HG03432 (cell line): ENCODE measurements at regions not wholly inside any gene's neighbourhood (a gene's known extent, or its start where the extent isn't known, plus 50 kb on each side); places are given as distances from the start of the nearest gene placed in this dataset.
"Not testable (repeated sequence)": the region's sequence is repeated elsewhere in the genome, so short reads cannot be mapped to it uniquely, and the experiment has no call there.

ENCODE experiments used
- ATAC-seq: cut with Tn5 transposase; IDR thresholded peaks from one replicate; pipeline ENCODE4 v1.9.1; 2021; ENCODE audit warnings: mild to moderate bottlenecking, moderate library complexity; ENCODE audit not compliant: unreplicated experiment

DNA sequence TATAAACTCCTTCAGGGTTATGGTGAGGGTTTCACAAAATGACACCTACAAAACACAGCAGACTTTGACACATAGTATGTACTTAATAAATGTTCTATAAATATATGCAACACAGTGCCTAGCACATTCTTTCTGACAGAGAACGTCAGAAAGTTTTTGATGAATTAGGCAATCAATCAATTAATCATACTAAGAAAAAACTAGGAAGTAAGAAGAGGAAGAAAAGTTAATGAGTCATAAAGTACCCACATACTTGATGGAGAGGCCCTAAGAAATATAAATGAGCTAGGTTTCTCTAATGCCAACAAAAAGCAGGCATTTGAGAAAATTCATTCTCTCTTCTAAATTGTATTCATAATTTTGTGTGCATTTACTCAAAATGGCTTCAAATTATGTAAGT lies 192.7 kb upstream of the VWC2 start:
- no peak for ATAC-seq

DNA sequence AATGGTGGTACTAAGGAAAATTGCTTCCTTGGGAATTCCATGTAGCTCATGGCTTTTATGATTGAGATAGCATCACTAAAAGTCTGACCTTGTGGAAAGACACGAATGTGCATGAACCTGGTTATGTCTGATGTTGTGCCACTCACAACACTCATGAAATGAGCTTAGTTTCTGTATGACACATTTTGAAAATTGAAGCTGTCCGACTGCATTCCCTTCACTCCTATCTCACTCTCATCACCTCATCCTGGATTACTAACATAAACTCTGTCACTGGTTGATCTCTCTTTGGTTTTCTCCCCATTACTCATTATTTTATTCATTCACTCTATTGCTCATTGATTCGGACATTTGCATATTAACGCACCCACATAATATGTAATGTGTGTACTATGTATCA lies 190.0 kb upstream of the VWC2 start:
- no peak for ATAC-seq

DNA sequence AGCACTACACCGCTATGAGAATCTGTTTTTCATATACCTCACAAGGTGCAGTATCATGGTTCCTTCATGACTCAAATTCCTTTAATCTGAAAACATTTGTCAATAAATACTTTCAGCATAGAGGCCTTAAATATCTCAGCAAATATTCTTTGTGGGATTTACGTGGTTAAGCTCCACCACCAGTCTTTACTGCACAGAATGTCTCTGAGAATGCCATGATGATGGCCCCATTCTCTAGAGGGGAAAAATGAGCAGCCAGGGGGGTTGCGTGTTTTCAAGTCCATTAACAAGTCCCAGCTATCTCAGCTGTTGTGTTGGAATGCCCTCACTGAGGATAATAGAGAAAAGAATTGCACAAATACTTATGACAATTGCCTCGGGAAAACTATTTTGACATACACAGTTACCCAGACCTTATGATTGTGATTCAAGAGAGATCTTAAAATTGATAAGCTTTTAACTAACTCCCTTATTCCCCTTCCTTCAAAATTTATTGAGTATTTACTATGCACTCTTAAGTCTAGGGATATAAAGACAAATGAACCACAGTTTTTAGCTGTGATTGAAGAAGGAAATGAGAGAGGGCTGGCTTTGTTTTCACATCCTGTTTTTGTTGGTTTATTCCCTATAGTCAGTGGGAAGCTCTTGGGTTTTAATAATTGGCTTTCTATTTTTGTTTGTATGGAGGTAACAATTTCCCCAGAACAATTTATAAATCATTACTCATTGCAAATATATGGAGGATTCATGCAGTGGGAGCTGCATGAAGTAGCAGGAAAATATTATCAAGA lies 176.5 kb upstream of the VWC2 start:
- no peak for ATAC-seq

DNA sequence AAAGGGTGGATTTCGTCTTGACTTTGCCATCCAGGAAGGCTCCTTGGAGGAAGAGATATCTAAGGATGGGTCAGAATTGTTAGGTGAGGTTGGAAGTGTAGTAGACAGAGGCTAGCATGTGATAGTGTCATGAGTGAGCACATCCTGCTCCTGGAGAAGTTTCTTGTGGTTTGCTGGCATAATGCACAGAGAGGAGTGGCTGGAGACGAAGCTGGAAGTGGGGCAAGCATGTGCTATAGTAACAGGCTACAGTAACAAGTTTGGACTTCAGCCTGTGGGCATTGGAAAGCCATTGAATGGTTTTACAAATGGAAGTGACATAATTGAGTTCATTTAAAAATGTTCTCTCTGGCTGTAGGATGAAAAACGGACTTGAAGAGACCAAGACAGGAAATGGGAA lies 175.6 kb upstream of the VWC2 start:
- ATAC-seq: no peak

DNA sequence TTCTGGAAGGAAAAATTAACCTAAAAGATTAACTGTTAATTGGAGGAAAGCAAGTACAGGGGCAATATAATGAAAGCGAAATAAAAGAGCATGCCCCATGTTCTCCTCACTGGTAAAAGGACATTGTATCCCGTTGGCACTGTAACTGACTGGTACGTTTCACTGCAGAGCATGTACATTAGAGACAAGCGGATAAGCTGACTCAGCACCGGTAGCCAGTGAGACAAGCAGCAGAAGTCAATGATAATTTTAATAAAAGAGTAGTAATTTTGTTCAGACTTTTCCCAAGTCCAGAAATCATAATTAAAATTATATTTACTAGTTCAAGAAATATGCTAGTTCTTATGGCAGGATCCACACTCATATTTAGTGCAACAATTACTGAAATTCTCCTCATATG lies 161.5 kb upstream of the VWC2 start:
- ATAC-seq: no peak

DNA sequence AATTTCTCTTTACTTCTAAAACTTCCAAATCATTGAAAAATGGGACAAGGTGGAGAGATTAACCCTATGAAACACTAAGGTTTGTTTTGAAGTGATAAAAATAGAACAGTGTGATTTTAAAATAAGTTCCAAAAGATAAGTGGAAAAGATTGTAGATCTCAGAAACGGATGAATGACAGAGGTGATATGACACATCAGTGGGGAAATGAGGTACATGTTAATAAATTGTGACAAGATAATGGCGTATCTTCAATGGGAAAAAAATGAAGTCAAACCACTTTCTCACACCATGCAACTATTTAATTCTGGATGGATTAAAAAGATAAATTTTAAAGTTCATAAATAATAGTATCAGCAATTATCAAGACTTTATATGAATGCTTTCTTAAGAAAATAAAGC lies 159.7 kb upstream of the VWC2 start:
- ATAC-seq: no peak

DNA sequence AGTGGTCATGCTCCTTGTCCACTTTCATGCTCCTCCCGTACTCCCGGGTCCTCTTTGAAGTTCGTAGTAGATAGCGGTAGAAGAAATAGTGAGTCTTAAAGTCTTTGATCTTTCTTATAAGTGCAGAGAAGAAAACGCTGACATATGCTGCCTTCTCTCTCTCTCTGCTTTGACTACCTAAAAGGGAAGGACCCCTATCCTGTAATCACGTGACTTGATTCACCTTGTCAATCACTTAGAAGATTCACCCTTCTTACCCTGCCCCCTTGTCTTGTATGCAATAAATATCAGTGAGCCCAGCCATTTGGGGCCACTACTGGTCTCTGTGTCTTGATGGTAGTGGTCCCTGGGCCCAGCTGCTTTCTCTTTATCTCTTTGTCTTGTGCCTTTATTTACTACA lies 158.5 kb upstream of the VWC2 start:
- ATAC-seq: not testable (repeated sequence)

DNA sequence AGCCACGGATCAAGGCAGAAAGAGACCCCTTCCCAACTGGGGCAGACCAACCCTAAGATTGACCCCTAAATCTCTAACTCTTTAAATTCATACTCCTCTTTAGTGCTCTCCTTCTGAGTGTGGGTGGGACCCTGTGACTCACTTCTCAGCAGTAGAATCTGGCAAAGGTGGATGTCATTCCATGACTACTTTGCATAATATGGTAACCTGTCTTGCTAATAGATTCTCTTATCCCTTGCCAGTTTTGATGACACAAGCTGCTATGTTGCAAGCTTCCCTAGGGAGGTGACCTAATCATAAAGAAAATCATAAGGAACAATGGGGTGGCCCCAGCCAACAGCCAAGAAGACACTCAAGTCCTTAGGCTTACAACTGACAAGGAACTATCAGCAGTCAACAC lies 155.4 kb upstream of the VWC2 start:
- ATAC-seq: no peak

DNA sequence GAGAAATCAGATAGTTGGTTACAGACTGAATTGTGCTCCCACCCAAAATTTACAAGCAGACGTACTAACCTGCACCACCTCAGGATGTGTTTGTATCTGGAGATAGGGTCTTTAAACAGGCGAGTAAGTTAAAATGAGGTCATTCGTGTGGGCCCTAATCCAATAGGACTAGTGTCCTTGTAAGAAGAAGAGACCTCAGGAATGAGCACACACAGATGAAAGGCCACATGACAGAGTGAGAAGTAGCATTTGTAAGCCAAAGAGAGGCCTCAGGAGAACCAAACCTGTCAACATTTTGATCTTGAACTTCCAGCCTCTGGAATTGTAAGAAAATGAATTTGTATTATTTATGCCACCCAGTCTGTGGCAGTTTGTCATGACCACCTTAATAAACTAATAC lies 149.5 kb upstream of the VWC2 start:
- ATAC-seq: no peak

DNA sequence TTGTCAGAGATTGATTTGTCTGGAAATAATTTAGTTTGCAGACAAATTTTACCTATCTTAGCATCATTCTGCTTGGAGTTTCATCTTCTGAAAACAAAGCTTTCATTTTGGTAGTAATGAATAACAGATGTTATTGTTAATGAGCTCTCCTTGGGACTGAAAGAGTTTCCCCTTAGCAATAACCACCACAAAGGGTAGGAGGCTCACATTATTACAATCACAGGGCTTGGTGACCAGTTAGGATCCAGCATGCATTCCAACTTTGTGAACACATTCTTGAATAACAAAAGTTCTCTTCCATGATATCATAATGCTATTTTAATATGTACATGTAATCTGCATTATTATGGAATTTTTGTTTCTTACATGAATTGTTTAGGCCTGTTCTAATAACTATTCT lies 148.8 kb upstream of the VWC2 start:
- no peak for ATAC-seq

DNA sequence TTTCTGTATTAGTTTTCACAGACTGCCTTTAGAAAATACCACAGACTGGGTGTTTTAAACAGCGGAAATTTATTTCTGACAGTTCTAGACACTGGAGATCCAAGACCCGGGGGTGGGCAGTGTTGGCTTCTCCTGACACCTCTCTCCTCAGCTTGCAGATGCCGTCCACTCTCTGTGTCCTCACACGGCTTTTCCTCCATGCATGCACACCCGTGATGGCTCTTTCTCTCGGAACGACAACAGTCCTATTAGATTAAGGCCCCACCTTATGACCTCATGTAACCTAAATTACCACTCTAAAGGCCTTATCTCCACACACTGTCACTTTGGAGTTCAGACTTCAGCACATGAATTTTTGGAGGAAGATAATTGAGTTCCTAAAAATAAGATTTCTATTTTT lies 142.9 kb upstream of the VWC2 start:
- ATAC-seq: no peak

DNA sequence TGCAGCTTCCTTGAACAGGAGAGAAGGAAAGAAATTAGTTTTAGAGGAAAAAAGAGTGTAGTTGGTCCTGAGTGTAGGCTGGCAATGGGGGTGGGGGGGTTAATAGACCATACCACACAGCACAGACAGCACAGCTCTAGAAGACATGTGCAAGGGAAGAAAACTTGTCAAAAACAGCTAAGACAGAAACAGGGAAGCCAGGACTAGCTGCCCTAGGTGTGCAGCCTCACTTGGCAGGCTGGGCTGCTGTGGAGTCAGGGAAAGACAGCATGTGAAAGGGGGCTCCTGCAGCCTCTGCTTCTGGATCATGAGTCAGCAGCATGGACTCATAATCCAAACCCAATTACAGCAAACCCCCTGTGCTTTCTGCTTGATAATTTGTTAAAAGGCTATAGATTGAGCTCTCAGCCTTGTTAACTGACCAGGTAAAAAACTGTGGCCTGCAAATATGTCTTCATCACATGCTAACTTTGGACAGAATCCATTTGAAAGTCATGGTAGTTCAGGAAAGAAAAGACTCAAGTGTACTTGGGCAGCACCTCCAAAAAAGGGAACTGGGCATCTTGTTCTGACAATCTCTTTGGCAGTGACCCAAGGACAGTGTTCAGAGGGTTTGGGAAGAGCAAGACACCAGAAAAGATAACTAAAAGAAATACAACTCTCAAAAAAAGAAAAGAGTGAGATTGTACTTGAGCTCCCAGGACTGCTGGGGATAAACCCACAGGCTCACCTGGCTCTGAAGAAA lies 142.2 kb upstream of the VWC2 start:
- no peak for ATAC-seq

DNA sequence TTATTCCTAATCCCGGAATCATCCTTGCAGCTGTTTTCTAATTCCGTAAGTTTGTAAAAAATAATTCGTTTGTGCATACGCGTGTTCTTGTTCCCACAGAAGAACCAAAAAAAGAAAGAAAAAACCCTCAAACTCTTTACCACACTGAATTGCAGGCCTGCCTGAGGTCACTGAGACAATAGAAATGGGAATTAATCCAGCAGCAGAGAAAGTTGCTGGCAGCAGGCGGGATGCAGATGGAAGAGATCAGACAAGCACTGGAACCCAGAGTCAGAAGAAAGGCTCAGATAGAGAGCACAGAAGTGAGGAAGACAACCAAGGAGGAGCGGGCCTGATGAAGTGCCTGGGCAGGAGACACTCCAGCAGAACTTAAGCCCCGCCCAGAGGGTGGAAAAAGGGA lies 141.5 kb upstream of the VWC2 start:
- no peak for ATAC-seq

DNA sequence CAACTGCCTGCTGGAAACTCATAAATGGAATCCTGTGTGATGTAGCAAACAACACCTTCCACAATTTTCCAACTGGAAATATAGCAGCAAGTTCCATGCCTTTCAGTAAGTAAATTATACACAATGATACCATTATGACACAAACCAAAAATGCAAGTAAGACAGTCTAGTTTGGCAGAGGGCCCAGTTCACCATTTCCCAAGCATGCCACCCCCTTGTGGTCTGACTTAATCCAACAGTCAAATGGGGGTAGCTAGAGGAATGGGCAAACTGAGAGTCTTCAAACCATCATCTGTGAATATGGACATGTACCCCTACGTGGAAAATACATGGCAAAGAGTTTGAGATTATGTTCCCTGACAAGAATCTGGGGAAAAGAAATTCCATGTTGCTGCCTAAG lies 137.6 kb upstream of the VWC2 start:
- ATAC-seq: no peak

DNA sequence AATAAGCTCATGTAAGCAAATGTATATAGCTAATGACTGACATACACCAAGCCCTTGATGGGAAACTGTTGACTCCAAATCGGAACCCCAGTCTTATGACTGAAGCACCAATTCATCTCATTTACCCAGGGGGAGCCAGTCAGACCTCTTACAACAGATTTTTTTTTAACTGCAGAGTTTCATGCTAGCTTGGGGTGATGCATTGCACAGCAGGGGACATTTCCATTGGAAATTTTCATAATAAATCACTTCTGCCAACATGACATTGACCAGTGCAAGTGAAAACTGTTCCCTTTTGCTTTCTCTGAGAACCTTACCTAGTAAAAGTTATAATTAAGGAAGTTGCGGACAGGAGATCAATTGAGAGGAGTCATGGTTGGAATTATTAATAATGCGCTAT lies 137.0 kb upstream of the VWC2 start:
- ATAC-seq: no peak

DNA sequence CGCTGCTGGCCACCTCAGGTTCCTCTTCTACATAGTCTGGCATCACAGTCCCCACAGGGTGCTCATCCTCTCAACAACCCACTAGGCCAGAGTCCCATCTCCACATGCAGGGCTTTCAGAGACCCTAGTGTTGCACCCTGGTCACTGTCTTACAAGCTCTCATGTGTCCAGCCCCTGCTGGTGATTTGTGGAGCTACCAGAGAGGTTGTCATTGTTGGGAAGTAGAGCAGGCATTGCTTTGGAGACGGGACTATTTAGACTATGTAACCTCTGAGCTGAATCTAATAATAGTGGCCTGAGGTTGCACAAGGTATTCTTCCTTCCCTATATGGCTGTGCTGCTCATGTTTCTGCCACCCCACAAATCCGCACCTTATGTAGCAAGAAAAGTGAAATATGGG lies 135.3 kb upstream of the VWC2 start:
- no peak for ATAC-seq

DNA sequence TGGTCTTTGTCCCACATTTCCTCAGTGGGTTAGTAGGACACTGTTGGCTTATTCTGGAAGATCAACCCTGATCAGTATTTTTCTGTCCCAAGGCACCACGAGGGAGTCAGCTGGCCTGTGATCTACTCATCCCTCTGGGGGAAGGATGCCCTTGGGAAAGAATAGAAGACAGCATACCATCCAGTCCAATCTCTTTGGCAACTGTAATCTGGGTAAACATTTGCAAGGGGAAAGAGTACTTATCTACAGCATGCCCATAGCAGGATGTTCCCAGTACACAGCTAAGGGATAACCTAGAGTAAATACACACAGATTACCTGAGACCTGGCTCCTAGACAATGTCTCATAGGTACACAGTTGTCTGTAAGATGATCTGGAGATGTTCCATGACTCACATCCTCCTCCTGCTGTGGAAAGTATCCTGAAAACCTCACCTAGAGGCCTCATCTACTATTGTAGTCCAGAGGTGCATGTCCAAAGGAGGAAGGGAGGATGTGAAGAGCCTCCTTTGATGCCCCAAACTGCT lies 134.3 kb upstream of the VWC2 start:
- no peak for ATAC-seq

DNA sequence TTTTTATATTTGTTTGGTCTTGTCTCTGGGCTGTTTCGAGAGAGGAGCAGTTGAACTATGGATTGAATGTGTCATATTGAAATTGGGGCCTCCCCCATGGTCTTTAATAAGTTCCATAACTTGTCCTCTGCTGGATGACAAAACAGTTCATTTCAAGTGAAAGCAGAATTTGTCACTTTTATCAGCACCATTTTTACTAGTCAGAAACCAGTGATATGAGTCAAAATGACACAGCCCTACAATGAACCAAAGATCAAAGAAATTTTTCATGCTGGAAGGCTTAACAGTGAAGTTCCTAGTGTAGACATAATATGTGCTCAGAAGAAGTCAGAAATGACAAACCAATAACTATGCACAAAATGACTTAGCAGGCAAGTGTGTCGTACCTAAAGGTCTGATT lies 133.6 kb upstream of the VWC2 start:
- peak; percentile 50 for ATAC-seq

DNA sequence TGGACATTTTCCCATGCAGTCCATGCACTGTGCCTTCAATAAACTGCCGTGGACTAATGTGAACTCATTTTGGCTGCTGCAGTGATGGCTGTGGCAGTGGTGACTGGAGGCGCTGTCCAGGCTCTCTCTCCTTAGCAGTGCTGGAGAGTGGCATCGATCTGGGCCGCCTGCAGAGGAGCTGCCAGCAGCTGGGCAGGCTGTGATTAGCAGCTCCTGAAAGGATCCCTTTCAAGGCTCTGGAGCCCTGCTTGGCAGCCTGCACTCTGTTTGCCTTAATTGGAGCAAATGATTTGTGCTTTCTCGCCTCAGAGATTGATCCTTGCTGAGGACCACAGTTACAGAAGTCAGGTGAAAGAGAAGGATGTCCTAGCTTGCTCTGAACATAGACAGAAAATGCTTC lies 130.1 kb upstream of the VWC2 start:
- ATAC-seq: no peak

DNA sequence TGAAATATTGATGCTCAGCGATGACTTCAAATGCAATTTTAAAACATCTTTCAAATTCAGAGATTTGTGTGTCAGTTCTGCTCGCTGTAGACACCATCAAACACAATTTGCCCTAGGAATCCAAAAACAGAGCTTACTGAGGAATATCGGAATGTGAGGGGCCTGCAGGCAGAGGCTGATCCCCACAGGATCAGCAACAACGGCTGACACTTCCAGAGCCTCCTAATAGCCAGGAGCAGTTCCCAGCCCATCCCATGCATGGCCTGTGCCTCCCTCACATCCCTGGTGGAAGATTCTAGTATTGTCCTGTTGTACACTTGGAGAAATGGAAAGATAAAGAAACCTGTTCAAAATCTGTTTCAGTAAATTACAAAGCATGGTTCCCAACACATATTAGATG lies 129.7 kb upstream of the VWC2 start:
- no peak for ATAC-seq

DNA sequence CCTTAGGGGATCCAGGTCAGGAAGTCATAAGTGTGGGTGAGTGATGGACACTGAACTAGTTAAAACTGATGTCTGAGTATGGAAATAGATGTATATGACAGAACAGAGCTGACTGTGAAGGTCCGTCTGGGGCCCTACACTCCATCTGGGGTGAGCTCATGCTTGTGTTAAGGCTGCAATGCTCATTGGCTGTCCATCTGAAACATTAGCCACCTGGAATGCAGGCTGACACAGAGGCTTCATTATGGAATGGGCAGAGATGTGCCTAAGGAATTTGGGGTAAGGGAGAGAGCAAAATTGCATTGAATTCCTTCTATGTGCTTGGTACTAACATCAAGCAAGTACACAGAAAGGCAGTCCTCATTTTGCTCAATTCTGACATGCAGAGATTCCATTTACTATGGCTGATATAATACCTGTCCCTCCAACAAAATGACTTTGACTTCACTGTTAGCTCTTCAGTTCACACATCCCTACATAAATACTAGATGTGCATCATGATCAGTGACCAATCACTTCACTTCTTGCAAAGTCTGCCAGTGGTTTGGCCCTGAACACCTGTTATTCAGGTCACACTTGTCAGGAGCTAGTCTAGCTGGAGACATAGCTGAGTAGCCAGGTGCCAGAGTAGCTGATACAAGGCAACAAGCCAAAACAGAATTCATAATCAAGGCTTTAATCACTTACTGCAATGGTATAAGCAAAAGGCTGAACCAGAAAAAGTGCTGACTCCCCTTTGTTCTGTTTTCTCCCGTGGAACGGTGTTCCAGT lies 128.9 kb upstream of the VWC2 start:
- no peak for ATAC-seq

DNA sequence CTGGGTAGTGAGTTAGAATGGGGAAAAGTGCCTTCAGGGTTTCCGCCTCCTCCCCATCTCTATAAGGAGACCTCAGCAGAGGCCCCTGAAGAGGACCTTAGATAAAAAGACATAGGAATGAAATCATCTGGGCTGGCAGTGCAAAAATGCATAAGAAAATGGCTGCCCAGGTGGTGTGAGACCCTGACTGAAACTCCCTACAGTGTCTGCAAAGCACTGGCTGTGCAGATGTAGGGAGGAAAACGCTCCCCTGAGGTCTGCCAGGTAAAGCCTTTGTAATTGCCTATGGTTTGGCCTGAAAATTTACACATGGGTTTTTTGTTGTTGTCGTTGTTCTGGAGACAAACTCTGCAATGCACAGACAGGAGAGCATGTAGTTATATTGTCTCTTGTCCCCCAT lies 128.1 kb upstream of the VWC2 start:
- ATAC-seq: no peak
